Gastroesophageal sphincter (tissue), 4 donors: ENCODE measurements at regions not wholly inside any gene's neighbourhood (a gene's known extent, or its start where the extent isn't known, plus 50 kb on each side); places are given as distances from the start of the nearest gene placed in this dataset.

Source experiments
- ATAC-seq: fragments of 150-250 bp; one replicate; pipeline ENCODE4 v1.9.1; 2016; ENCODE audit warnings: mild to moderate bottlenecking, moderate library complexity
- H3K27ac ChIP-seq, 4 donors: fragments of 200-600 bp; sonication (generic) in 3 of 4; 1 replicate in 3 of 4; 2 replicates in 1 of 4; pipeline ENCODE4 v1.5.1; 2016 to 2019
- H3K27me3 ChIP-seq: fragments of 200-600 bp; sonication (generic); one replicate; pipeline ENCODE4 v1.5.1; 2019
- H3K36me3 ChIP-seq, 2 donors: fragments of 200-600 bp; sonication (generic); one replicate each; pipeline ENCODE4 v1.5.1; 2019; ENCODE audit warnings: control low read depth in 1 of 2
- H3K4me1 ChIP-seq, 3 donors: fragments of 200-600 bp; sonication (generic); 1 replicate in 2 of 3; 2 replicates in 1 of 3; pipeline ENCODE4 v1.5.1; 2016 to 2019; ENCODE audit warnings: control low read depth in 2 of 3
- H3K4me3 ChIP-seq, 2 donors: fragments of 200-600 bp; sonication (generic); one replicate each; pipeline ENCODE4 v1.5.1; 2019; ENCODE audit warnings: mild to moderate bottlenecking in 1 of 2, moderate library complexity in 1 of 2
- H3K9me3 ChIP-seq, 3 donors: fragments of 200-600 bp; sonication (generic); one replicate each; pipeline ENCODE4 v1.5.1; 2017 to 2019; ENCODE audit warnings: control low read depth in 2 of 3
- EP300 ChIP-seq: sonication (generic); formaldehyde crosslinking; IDR thresholded peaks from one replicate; pipeline ENCODE4 v1.6.1; 2017; ENCODE audit warnings: antibody characterized with exemption, mild to moderate bottlenecking
- POLR2A ChIP-seq, 2 donors: fragments of 450-650 bp; IDR thresholded peaks; one replicate each; pipeline ENCODE4 v1.6.1; 2017; ENCODE audit warnings: antibody characterized with exemption in 2 of 2, mild to moderate bottlenecking in 2 of 2, moderate library complexity in 1 of 2
- POLR2AphosphoS5 ChIP-seq: sonication (generic); formaldehyde crosslinking; IDR thresholded peaks from one replicate; pipeline ENCODE4 v1.6.1; 2017; ENCODE audit warnings: antibody characterized with exemption
- WGBS, 2 donors: methylation state at CpG; one replicate each; pipeline ENCODE4 v1.1.5; 2018; ENCODE audit warnings: low coverage in 1 of 2; 5-methylcytosine and 5-hydroxymethylcytosine counted together
- TF ChIP-seq, protein P1 (sequence below), 4 experiments: fragments of 200-600 bp in 2 of 4; fragments of 450-650 bp in 2 of 4; sonication (generic) in 1 of 4; IDR thresholded peaks; one replicate each; pipeline ENCODE4 v1.5.1; 2017 to 2019; ENCODE audit warnings: antibody characterized with exemption in 4 of 4, mild to moderate bottlenecking in 2 of 4, moderate library complexity in 2 of 4

DNA sequence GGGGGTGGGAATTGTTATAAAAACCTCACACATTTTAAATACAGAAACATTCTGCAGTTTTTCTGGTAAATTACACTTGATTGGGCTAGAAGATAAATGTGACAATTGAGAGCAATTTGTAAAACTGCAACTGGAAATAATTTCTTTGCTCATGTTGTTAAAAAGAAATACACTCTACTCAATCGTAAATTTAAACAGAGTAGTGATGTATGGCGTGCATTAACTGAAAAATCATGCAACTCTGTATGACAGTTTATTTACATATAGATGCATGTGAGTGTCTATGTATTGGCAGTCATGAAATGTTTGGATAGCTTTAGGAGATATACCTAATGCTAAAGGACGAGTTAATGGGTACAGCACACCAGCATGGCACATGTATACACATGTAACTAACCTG lies 554.9 kb downstream of the PRELID2 start:
- H3K36me3 ChIP-seq = no peaks in the 10 kb centered on the region
- H3K4me1 ChIP-seq = no peaks in the 10 kb centered on the region
- H3K9me3 ChIP-seq = no peaks in the 10 kb centered on the region
- H3K4me3 ChIP-seq = no peak overlapping the region
- 55 to 71% methylated on average over 3 of the region's 3 CpGs for WGBS, 2 donors
- ATAC-seq = no peak
- H3K27me3 ChIP-seq = no peaks in the 10 kb centered on the region
- TF ChIP-seq POLR2AphosphoS5 = no peak
- TF ChIP-seq EP300 = no peak
- TF ChIP-seq, protein P1, sequence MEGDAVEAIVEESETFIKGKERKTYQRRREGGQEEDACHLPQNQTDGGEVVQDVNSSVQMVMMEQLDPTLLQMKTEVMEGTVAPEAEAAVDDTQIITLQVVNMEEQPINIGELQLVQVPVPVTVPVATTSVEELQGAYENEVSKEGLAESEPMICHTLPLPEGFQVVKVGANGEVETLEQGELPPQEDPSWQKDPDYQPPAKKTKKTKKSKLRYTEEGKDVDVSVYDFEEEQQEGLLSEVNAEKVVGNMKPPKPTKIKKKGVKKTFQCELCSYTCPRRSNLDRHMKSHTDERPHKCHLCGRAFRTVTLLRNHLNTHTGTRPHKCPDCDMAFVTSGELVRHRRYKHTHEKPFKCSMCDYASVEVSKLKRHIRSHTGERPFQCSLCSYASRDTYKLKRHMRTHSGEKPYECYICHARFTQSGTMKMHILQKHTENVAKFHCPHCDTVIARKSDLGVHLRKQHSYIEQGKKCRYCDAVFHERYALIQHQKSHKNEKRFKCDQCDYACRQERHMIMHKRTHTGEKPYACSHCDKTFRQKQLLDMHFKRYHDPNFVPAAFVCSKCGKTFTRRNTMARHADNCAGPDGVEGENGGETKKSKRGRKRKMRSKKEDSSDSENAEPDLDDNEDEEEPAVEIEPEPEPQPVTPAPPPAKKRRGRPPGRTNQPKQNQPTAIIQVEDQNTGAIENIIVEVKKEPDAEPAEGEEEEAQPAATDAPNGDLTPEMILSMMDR (IDR thresholded peaks at IDR 0.05) = no peak
- TF ChIP-seq POLR2A (IDR thresholded peaks at IDR 0.05) = no peak
- no peak overlapping the region for H3K27ac ChIP-seq

DNA sequence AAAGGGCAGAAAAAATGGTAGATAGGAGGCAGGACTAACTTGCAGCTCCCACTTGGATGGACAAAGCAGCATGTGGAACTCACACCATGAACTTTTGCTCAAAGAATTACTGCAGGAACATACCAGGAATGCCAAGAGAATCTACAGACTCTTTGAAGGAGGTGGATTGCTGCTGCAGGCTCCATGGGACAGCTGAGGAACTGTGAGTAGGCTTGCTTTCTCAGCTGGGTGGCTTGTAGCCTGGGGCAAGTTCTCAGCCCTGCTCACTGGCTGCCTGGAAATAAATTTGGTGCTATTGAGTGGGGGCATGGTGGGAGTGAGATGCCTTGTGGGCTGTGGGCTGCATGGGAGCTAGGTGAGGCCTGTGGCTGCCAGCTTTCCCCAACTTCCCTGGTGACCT lies 574.5 kb downstream of the PRELID2 start:
- H3K4me1 ChIP-seq = no peaks in the 10 kb centered on the region
- H3K4me3 ChIP-seq = no peak overlapping the region
- no peak overlapping the region for H3K27ac ChIP-seq
- no peaks in the 10 kb centered on the region for H3K27me3 ChIP-seq
- peaks cover 0 to 8% (median 0%) of the 10 kb centered on the region in 3 donors for H3K9me3 ChIP-seq
- TF ChIP-seq EP300 (no peak), POLR2A (IDR thresholded peaks at IDR 0.05) (no peak), POLR2AphosphoS5 (no peak)
- TF ChIP-seq, protein P1 (IDR thresholded peaks at IDR 0.05) = no peak
- ATAC-seq = no peak
- H3K36me3 ChIP-seq = no peaks in the 10 kb centered on the region

DNA sequence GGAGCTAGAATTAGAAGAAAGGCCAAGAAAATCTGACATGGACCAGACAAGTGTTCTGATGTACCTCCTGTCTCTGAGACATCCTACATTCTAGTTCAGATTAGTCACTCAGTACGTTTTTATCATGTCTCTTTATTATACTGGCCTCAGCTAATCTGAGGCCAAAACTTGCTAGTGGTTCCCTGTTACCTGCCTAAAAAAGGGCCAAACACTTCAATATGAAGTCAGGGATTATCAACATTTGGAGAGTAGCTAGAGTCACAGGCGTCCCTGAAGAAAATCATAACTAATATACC lies 587.4 kb downstream of the PRELID2 start:
- TF ChIP-seq, protein P1 (IDR thresholded peaks at IDR 0.05) = no peak
- TF ChIP-seq EP300 (no peak), POLR2AphosphoS5 (no peak), POLR2A (IDR thresholded peaks at IDR 0.05) (no peak)
- H3K4me3 ChIP-seq = no peak overlapping the region
- H3K27me3 ChIP-seq = no peaks in the 10 kb centered on the region
- ATAC-seq = no peak
- peaks cover 0 to 4% (median 0%) of the 10 kb centered on the region in 3 donors for H3K4me1 ChIP-seq
- WGBS, 2 donors = 73 to 90% methylated on average over 2 of the region's 2 CpGs
- no peak overlapping the region for H3K27ac ChIP-seq
- H3K36me3 ChIP-seq = no peaks in the 10 kb centered on the region
- no peaks in the 10 kb centered on the region for H3K9me3 ChIP-seq

DNA sequence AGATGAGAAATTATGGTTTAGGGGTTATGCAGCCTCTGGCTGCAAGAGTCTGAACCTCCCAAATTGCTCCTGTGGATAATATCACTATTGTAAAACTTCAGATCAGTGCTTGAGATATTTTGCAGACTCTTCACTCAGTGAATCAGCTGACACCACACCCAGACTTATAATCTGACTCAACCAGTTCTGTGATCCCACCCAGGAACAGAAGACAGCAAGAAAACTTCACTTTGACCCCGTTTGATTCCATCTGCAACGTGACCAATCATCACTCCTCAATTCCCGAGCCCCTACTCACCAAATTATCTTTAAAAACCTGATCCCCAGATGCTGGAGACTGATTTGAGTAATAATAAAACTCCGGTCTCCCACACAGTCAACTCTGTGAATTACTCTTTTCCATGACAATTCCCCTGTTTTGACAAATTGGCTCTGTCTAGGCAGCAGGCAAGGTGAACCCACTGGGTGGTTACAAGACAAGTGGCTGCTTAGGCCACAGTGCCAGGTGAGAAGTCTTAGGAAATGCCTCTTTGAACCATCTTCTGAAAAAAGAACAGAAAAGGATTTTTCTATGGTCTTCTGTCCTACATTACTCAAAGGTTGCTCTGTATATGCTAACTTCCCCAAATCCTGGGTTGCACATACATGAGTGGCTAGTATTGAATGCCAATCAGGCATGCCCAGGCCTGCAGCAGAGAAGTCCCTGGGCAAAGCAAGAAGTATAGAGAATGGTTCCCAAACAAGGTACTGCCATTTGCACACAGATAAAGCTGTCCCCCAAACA lies 588.0 kb downstream of the PRELID2 start:
- Histone ChIP-seq H3K27me3 (no peaks in the 10 kb centered on the region), H3K27ac (no peak overlapping the region), H3K4me1 (peaks cover 0 to 4% (median 0%) of the 10 kb centered on the region in 3 donors), H3K4me3 (no peak overlapping the region), H3K36me3 (no peaks in the 10 kb centered on the region), H3K9me3 (no peaks in the 10 kb centered on the region)
- no peak for ATAC-seq
- no peak for TF ChIP-seq EP300
- TF ChIP-seq POLR2AphosphoS5 = no peak
- WGBS, 2 donors = 80 to 100% methylated on average over 1 to 4 of the region's 4 CpGs

DNA sequence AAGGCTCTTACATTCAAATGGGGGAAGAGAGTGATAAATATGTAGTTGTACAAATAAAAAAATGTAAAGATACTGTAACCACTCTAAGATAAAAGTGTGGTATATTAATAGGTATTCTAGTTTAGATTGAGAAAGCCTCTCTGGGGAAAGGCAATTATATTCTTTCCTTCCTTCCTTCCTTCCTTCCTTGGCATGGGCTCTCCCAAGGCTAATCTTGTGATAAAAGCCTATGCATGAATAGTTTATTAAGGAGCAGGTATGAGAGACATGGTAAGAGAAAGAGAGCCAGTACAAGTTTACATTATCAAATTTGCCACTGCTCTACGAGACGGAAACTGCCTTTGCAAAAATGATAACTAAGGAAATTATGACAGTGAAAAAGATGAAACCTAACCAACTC lies 588.8 kb downstream of the PRELID2 start:
- Histone ChIP-seq H3K4me3 (no peak overlapping the region), H3K4me1 (peaks cover 0 to 4% (median 0%) of the 10 kb centered on the region in 3 donors), H3K27me3 (no peaks in the 10 kb centered on the region), H3K9me3 (no peaks in the 10 kb centered on the region), H3K27ac (no peak overlapping the region), H3K36me3 (no peaks in the 10 kb centered on the region)
- no peak for ATAC-seq
- 72 to 89% methylated on average over 2 of the region's 2 CpGs for WGBS, 2 donors
- no peak for TF ChIP-seq POLR2A (IDR thresholded peaks at IDR 0.05)
- TF ChIP-seq, protein P1 (IDR thresholded peaks at IDR 0.05) = no peak
- TF ChIP-seq EP300 = no peak
- no peak for TF ChIP-seq POLR2AphosphoS5
